ENCODE measurements at regions not wholly inside any gene's neighbourhood (a gene's known extent, or its start where the extent isn't known, plus 50 kb on each side); places are given as distances from the start of the nearest gene placed in this dataset.

DNA sequence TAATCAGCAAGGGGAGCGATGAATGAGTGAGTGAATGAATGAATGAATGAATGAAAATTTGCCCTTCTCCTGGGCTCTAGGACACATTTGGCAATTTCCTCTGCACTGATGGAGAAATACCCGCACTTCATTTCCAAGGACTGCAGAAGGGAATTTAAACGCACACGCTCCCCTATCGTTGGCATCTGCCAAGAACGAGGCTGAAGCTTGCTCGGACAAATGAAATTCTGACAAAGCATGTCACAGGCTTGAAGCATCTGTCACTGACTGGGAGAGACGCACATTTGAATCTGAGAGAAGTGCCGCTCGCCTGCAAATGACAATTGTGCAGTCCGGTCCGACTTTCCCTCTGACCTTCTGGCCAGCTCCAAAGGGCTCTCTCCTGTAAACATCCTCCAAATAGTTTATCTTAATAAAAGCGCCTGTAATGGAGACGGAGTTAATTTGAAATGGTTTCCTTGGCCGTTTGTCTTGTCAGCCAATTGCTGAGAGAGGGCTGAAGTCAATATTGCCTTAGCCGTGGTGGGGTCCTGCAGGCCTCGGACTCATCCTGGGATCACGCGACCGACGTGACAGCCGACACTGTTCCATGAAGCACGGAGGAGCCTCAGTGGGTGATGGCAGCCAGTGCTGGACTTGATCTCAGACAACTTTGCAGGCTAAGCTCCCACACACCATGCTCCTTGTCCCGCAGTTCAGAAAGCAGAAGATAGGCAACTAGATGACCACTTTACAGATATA is 260.7 kb downstream of the MN1 start:
- TF ChIP-seq, protein P1, sequence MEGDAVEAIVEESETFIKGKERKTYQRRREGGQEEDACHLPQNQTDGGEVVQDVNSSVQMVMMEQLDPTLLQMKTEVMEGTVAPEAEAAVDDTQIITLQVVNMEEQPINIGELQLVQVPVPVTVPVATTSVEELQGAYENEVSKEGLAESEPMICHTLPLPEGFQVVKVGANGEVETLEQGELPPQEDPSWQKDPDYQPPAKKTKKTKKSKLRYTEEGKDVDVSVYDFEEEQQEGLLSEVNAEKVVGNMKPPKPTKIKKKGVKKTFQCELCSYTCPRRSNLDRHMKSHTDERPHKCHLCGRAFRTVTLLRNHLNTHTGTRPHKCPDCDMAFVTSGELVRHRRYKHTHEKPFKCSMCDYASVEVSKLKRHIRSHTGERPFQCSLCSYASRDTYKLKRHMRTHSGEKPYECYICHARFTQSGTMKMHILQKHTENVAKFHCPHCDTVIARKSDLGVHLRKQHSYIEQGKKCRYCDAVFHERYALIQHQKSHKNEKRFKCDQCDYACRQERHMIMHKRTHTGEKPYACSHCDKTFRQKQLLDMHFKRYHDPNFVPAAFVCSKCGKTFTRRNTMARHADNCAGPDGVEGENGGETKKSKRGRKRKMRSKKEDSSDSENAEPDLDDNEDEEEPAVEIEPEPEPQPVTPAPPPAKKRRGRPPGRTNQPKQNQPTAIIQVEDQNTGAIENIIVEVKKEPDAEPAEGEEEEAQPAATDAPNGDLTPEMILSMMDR (IDR thresholded peaks at IDR 0.05), result no peak
- Histone ChIP-seq H3K4me1 (ENCODE audit: low read depth) (no peaks in the 10 kb centered on the region), H3K36me3 (ENCODE audit: low read depth) (no peaks in the 10 kb centered on the region), H3K9me3 (no peaks in the 10 kb centered on the region), H3K4me3 (no peak overlapping the region)
- intact Hi-C loops (cut with DNase I, micrococcal nuclease), result no loop called here
- ATAC-seq (no peak), DNase-seq (no peak)

DNA sequence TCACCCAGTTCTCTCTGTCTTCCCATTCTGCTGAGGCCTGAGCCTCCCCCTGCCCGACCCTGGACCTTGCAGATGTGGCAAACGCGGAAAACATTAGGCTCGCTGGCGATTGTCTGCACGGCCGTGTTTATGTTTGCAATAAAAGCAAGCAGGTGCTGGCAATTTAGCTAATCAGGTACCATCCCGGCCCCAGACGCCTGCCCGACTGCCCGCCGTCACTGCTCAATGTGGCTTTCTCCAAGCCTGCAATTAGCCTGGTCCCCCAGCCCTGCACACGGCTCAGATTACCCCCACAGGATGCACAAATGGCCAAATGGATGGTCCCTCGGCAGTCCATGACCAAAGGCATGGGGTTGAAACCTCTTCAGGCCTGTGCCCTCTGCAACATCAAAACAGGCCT is 259.7 kb downstream of the MN1 start:
- ATAC-seq (no peak), DNase-seq (no peak)
- no peaks in the 10 kb centered on the region for H3K4me1 ChIP-seq (ENCODE audit: low read depth)
- intact Hi-C loops (cut with DNase I, micrococcal nuclease), result no loop called here
- H3K9me3 ChIP-seq, result no peaks in the 10 kb centered on the region
- no peak overlapping the region for H3K4me3 ChIP-seq
- TF ChIP-seq, protein P1 (IDR thresholded peaks at IDR 0.05), result no peak
- H3K36me3 ChIP-seq (ENCODE audit: low read depth), result no peaks in the 10 kb centered on the region

DNA sequence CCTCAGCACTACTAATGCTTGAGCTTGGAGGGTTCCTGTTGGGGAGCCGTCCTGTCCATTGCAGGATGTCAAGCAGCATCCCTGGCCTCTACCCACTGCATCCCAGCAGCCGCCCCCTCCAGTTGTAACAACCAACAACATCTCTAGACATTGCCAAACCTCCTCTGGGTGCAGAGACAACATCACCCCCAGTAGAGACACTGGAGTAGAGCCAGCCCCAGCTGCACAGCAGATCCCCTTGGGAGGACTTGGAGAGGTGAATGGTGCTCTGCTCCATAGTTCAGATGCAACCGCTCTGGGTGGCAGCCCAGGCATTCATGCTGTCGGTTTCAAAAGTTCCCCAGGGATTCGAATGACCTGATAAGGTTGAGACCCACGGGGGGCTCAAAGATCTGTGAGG is 259.0 kb downstream of the MN1 start:
- ATAC-seq, result no peak
- Histone ChIP-seq H3K4me1 (ENCODE audit: low read depth) (no peaks in the 10 kb centered on the region), H3K36me3 (ENCODE audit: low read depth) (no peaks in the 10 kb centered on the region), H3K9me3 (no peaks in the 10 kb centered on the region), H3K4me3 (no peak overlapping the region)
- TF ChIP-seq, protein P1 (IDR thresholded peaks at IDR 0.05), result no peak
- intact Hi-C loops (cut with DNase I, micrococcal nuclease), result no loop called here
- no peak for DNase-seq

DNA sequence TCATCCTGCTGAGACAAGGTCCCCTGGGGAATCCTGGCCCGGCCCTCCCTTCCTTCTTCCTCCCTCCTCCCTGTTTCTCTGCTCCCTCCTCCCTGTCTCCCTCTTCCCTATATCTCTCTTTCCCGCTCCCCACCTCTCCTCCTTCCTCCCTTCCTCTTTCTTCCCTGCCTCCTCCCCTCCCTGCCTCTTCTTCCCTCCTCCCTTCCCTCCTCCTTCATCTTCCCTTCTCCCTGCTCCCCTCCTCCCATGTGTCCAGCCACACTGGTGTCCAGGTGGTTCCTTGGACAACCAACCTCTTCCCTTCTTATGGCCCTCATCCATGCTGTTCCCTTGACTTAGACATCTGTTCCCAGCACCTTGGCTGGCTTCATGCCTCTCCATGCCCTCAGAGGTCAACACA is 258.1 kb downstream of the MN1 start:
- TF ChIP-seq, protein P1 (IDR thresholded peaks at IDR 0.05), result no peak
- Histone ChIP-seq H3K4me3 (no peak overlapping the region), H3K9me3 (no peaks in the 10 kb centered on the region), H3K36me3 (ENCODE audit: low read depth) (no peaks in the 10 kb centered on the region), H3K4me1 (ENCODE audit: low read depth) (no peaks in the 10 kb centered on the region)
- no peak for ATAC-seq
- DNase-seq, result no peak
- intact Hi-C loops (cut with DNase I, micrococcal nuclease), result no loop called here

DNA sequence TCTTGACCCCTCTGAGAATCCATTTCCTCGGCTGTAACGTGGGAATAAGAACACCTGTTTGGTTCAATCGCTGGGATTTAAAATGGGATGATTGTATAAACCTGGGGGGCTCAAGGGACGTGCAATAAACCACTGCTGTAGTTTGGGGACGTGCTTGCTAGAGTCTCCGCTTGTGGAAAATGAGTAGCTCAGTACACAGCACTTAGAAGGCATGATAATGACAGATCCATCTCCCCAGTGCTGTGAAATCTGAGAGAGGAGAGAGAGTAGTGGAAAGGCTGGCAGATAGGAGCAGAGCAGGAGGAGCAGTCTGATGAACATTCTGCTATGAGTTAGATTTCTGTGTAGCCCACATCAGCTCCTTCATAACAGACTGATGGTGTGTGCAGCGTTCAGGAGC is 256.5 kb downstream of the MN1 start:
- ATAC-seq (no peak), DNase-seq (no peak)
- H3K4me3 ChIP-seq, result no peak overlapping the region
- H3K4me1 ChIP-seq (ENCODE audit: low read depth), result no peaks in the 10 kb centered on the region
- H3K9me3 ChIP-seq, result no peaks in the 10 kb centered on the region
- intact Hi-C loops (cut with DNase I, micrococcal nuclease), result no loop called here
- H3K36me3 ChIP-seq (ENCODE audit: low read depth), result no peaks in the 10 kb centered on the region
- TF ChIP-seq, protein P1 (IDR thresholded peaks at IDR 0.05), result no peak
